Neural cell (in vitro differentiated cells): ENCODE measurements at regions not wholly inside any gene's neighbourhood (a gene's known extent, or its start where the extent isn't known, plus 50 kb on each side); places are given as distances from the start of the nearest gene placed in this dataset.

Experiments
- H2AFZ ChIP-seq: fragments of 200-600, 300-800 bp; sonication (generic), shearing (Covaris generic); 2 replicates; pipeline ENCODE4 v1.6.0; 2014; ENCODE audit warnings: low read depth, mild to moderate bottlenecking, antibody characterized with exemption, low read length, moderate library complexity
- H3F3A ChIP-seq: fragments of 200-600 bp; shearing (Covaris generic); 2 replicates; pipeline ENCODE4 v1.6.1; 2016; ENCODE audit warnings: mild to moderate bottlenecking, moderate library complexity, mixed read lengths, antibody characterized with exemption, low read length; ENCODE audit not compliant: insufficient read depth, poor library complexity, severe bottlenecking
- H3K27ac ChIP-seq: fragments of 200-600, 300-800 bp; sonication (generic), shearing (Covaris generic); 2 replicates; pipeline ENCODE4 v1.5.1; 2014; ENCODE audit warnings: mild to moderate bottlenecking, low read length, moderate library complexity
- H3K27me3 ChIP-seq: fragments of 300-800, 200-600 bp; sonication (generic), shearing (Covaris generic); 2 replicates; pipeline ENCODE4 v1.6.0; 2014; ENCODE audit warnings: mild to moderate bottlenecking, low read depth, low read length, moderate library complexity; ENCODE audit not compliant: insufficient read depth
- H3K36me3 ChIP-seq: fragments of 300-800, 200-600 bp; sonication (generic), shearing (Covaris generic); 2 replicates; pipeline ENCODE4 v1.5.1; 2014; ENCODE audit warnings: mild to moderate bottlenecking, antibody characterized with exemption, low read length, moderate library complexity; ENCODE audit not compliant: insufficient read depth
- H3K4me2 ChIP-seq: fragments of 300-800, 200-600 bp; sonication (generic), shearing (Covaris generic); 2 replicates; pipeline ENCODE4 v1.6.0; 2014; ENCODE audit warnings: mild to moderate bottlenecking, low read length
- H3K4me3 ChIP-seq: fragments of 300-800, 200-600 bp; sonication (generic), shearing (Covaris generic); 2 replicates; pipeline ENCODE4 v1.5.1; 2014; ENCODE audit warnings: mild to moderate bottlenecking, low read length, moderate library complexity
- H3K79me2 ChIP-seq: fragments of 200-600 bp; shearing (Covaris generic); replicated peaks from 2 replicates; pipeline ENCODE4 v1.6.0; 2014; ENCODE audit warnings: mild to moderate bottlenecking, low read length, moderate library complexity; ENCODE audit not compliant: insufficient read depth
- H3K9ac ChIP-seq: fragments of 300-800, 200-600 bp; sonication (generic), shearing (Covaris generic); 2 replicates; pipeline ENCODE4 v1.6.1; 2016; ENCODE audit warnings: mild to moderate bottlenecking, low read length, mixed read lengths
- H3K9me2 ChIP-seq: fragments of 200-600 bp; shearing (Covaris generic); 2 replicates; pipeline ENCODE4 v1.6.1; 2016; ENCODE audit warnings: mild to moderate bottlenecking, low read length, mixed read lengths; ENCODE audit not compliant: insufficient read depth
- H3K9me3 ChIP-seq: fragments of 200-600, 300-800 bp; sonication (generic), shearing (Covaris generic); 2 replicates; pipeline ENCODE4 v1.6.1; 2016; ENCODE audit warnings: mild to moderate bottlenecking, mixed run types, low read length, moderate library complexity, mixed read lengths
- H4K20me1 ChIP-seq: fragments of 200-600 bp; shearing (Covaris generic); 2 replicates; pipeline ENCODE4 v1.6.1; 2016; ENCODE audit warnings: mild to moderate bottlenecking, mixed run types; ENCODE audit not compliant: insufficient read depth
- EP300 ChIP-seq: fragments of 450-650 bp; conservative IDR thresholded peaks from 2 replicates; pipeline ENCODE4 v1.6.1; 2014; ENCODE audit warnings: antibody characterized with exemption, mild to moderate bottlenecking, moderate library complexity; ENCODE audit not compliant: poor library complexity, severe bottlenecking
- EZH2 ChIP-seq: fragments of 200-600, 300-800 bp; shearing (Covaris generic), sonication (generic); IDR thresholded peaks from 2 replicates; pipeline ENCODE4 v1.6.1; 2014; ENCODE audit warnings: antibody characterized with exemption, low read length, borderline replicate concordance, mild to moderate bottlenecking; ENCODE audit not compliant: insufficient read depth, poor library complexity, severe bottlenecking
- MXI1 ChIP-seq: fragments of 450-650 bp; conservative IDR thresholded peaks from 2 replicates; pipeline ENCODE4 v1.6.1; 2014; ENCODE audit warnings: antibody characterized with exemption, mild to moderate bottlenecking; ENCODE audit not compliant: poor library complexity, severe bottlenecking
- POLR2AphosphoS5 ChIP-seq: IDR thresholded peaks from 2 replicates; pipeline ENCODE4 v1.6.1; 2012
- RAD21 ChIP-seq: fragments of 450-650 bp; conservative IDR thresholded peaks from 2 replicates; pipeline ENCODE4 v1.6.1; 2014; ENCODE audit warnings: antibody characterized with exemption, mild to moderate bottlenecking, moderate library complexity
- SMC3 ChIP-seq: fragments of 450-650 bp; conservative IDR thresholded peaks from 2 replicates; pipeline ENCODE4 v1.6.1; 2014; ENCODE audit warnings: antibody characterized with exemption, mild to moderate bottlenecking, moderate library complexity; ENCODE audit not compliant: poor library complexity
- TAF1 ChIP-seq: IDR thresholded peaks from 2 replicates; pipeline ENCODE4 v1.6.1; 2012; ENCODE audit warnings: low read depth
- TF ChIP-seq, protein P1 (sequence below): IDR thresholded peaks from 2 replicates; pipeline ENCODE4 v1.6.1; 2012; ENCODE audit warnings: borderline replicate concordance
- TF ChIP-seq, protein P2 (sequence below): fragments of 450-650 bp; IDR thresholded peaks from 2 replicates; pipeline ENCODE4 v1.5.1; 2014; ENCODE audit warnings: antibody characterized with exemption, mild to moderate bottlenecking, moderate library complexity; ENCODE audit not compliant: poor library complexity, severe bottlenecking

DNA sequence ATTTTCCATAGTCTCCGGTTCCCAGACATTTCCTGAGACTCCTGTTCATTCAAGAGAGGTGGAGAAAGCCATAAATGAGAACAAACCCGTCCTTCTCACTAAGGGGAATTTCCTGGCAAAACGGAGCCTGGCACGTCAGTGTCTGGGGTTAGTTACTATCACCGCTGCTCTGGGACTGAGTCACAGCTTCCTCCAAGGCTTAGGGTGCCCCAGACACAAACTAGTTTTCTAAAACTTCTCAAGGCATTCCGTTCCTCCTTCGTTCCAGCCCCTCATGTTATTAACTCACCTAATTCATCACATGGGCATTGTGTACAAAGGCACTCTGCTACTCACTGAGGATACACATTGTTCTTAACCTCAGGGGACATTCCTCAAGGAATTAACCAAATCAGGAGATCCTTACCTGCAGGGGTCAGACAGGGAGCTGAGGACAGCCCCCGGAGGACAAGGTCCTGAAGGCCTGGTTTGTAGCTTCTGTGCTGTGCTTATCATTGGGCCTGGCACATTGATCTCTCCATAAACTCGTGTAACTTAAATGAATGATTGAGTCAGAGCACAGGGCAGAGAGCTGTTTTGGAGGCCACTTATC lies 103.0 kb upstream of the KLF6 start:
- no peak overlapping the region for H3K4me2 ChIP-seq
- no peaks in the 10 kb centered on the region for H3K9me2 ChIP-seq
- H3K4me3 ChIP-seq, result no peak overlapping the region
- H3F3A ChIP-seq, result no peaks in the 10 kb centered on the region
- H3K27ac ChIP-seq, result no peak overlapping the region
- no peaks in the 10 kb centered on the region for H3K79me2 ChIP-seq
- H2AFZ ChIP-seq, result no peak overlapping the region
- no peaks in the 10 kb centered on the region for H3K9me3 ChIP-seq
- TF ChIP-seq POLR2AphosphoS5 (no peak), MXI1 (no peak), TAF1 (no peak), SMC3 (no peak), EZH2 (no peak), EP300 (no peak), RAD21 (no peak)
- TF ChIP-seq, protein P1, sequence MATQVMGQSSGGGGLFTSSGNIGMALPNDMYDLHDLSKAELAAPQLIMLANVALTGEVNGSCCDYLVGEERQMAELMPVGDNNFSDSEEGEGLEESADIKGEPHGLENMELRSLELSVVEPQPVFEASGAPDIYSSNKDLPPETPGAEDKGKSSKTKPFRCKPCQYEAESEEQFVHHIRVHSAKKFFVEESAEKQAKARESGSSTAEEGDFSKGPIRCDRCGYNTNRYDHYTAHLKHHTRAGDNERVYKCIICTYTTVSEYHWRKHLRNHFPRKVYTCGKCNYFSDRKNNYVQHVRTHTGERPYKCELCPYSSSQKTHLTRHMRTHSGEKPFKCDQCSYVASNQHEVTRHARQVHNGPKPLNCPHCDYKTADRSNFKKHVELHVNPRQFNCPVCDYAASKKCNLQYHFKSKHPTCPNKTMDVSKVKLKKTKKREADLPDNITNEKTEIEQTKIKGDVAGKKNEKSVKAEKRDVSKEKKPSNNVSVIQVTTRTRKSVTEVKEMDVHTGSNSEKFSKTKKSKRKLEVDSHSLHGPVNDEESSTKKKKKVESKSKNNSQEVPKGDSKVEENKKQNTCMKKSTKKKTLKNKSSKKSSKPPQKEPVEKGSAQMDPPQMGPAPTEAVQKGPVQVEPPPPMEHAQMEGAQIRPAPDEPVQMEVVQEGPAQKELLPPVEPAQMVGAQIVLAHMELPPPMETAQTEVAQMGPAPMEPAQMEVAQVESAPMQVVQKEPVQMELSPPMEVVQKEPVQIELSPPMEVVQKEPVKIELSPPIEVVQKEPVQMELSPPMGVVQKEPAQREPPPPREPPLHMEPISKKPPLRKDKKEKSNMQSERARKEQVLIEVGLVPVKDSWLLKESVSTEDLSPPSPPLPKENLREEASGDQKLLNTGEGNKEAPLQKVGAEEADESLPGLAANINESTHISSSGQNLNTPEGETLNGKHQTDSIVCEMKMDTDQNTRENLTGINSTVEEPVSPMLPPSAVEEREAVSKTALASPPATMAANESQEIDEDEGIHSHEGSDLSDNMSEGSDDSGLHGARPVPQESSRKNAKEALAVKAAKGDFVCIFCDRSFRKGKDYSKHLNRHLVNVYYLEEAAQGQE, result no peak
- TF ChIP-seq, protein P2, sequence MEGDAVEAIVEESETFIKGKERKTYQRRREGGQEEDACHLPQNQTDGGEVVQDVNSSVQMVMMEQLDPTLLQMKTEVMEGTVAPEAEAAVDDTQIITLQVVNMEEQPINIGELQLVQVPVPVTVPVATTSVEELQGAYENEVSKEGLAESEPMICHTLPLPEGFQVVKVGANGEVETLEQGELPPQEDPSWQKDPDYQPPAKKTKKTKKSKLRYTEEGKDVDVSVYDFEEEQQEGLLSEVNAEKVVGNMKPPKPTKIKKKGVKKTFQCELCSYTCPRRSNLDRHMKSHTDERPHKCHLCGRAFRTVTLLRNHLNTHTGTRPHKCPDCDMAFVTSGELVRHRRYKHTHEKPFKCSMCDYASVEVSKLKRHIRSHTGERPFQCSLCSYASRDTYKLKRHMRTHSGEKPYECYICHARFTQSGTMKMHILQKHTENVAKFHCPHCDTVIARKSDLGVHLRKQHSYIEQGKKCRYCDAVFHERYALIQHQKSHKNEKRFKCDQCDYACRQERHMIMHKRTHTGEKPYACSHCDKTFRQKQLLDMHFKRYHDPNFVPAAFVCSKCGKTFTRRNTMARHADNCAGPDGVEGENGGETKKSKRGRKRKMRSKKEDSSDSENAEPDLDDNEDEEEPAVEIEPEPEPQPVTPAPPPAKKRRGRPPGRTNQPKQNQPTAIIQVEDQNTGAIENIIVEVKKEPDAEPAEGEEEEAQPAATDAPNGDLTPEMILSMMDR, result no peak
- no peak overlapping the region for H3K9ac ChIP-seq
- no peaks in the 10 kb centered on the region for H3K36me3 ChIP-seq
- no peaks in the 10 kb centered on the region for H4K20me1 ChIP-seq
- no peaks in the 10 kb centered on the region for H3K27me3 ChIP-seq

DNA sequence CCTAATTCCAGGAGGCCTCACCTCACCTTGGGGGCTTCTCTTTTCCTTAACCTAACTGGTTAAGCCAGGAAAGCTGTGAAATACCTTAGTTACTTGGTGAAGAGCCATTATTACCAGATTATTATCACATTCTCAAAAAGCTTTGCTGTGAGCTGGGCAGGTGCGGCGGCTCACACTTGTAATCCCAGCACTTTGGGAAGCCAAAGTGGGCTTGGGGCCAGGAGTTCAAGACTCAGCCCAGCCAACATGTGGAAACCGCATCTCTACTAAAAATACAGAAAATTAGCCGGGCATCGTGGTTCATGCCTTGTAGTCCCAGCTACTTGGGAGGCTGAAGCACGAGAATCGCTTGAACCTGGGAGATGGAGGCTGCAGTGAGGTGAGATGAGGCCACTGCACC lies 102.4 kb upstream of the KLF6 start:
- Histone ChIP-seq H3K36me3 (no peaks in the 10 kb centered on the region), H4K20me1 (no peaks in the 10 kb centered on the region), H3K27me3 (no peaks in the 10 kb centered on the region), H2AFZ (no peak overlapping the region), H3F3A (no peaks in the 10 kb centered on the region), H3K79me2 (no peaks in the 10 kb centered on the region), H3K4me3 (no peak overlapping the region), H3K9ac (no peak overlapping the region), H3K27ac (no peak overlapping the region), H3K9me2 (no peaks in the 10 kb centered on the region), H3K4me2 (no peak overlapping the region), H3K9me3 (no peaks in the 10 kb centered on the region)
- TF ChIP-seq TAF1 (no peak), MXI1 (no peak), RAD21 (no peak), POLR2AphosphoS5 (no peak), SMC3 (no peak), EP300 (no peak), EZH2 (no peak)
- TF ChIP-seq, protein P2, result no peak
- TF ChIP-seq, protein P1, result no peak
